ENCODE measurements at regions not wholly inside any gene's neighbourhood (a gene's known extent, or its start where the extent isn't known, plus 50 kb on each side); places are given as distances from the start of the nearest gene placed in this dataset.
"Not testable (repeated sequence)": the region's sequence is repeated elsewhere in the genome, so short reads cannot be mapped to it uniquely, and the experiment has no call there.

DNA sequence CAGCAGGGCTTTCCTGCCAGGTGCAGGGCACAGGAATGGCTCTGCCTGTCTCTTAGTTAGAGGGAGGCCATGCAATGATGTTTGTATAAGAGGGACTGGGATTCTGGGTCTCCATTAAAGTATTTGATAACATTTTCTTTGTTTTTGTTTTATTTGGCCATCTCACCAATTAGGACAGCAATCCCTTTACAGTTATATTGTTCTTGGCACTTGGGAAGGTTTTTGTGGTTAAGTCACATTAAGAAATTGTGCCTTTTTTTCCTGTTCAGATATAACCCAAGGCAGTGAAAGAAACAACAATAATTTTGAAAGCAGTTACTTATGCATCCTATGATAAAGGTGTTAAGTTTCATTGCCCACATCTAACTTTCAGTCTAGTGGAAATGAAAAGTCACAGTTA, 237.4 kb upstream of the PRSS58 start:
- DNase-seq = not testable (repeated sequence)

DNA sequence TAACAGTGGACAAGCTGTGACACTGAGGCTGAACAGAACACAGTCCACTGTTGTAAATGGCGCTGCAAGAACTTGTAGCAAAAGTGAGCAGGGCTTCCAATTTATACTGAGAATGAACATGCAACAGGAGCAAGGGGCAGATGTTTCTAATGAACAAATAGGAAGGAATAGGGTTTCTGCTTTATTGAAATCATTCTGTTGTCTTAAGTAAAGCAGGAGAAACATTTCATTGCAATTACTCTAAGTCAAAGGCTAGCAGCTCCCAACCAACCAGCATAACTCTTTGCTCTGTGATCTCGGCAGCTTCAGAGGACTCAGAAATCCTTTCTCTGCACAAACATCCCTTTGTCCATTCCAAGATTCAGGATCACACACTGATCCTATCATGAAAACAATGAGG, 236.2 kb upstream of the PRSS58 start:
- no peak for DNase-seq

DNA sequence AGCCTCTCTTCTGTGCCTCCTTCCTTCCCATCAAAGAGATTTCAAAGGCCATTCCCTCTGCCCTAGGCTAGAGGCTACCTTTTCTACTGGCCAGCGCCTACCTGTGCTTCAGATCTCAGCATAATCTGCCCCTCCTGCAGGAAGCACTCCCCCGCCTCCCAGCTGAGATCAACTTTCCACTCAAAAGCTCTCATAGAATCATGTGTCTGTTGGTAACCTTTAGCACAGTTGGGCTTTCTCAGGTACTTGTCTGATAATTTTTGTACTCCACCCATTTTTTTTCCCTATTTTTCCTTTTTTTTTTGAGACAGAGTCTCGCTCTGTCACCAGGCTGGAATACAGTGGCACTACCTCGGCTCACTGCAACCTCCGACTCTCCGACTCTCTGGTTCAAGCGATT, 231.0 kb upstream of the PRSS58 start:
- DNase-seq = no peak

DNA sequence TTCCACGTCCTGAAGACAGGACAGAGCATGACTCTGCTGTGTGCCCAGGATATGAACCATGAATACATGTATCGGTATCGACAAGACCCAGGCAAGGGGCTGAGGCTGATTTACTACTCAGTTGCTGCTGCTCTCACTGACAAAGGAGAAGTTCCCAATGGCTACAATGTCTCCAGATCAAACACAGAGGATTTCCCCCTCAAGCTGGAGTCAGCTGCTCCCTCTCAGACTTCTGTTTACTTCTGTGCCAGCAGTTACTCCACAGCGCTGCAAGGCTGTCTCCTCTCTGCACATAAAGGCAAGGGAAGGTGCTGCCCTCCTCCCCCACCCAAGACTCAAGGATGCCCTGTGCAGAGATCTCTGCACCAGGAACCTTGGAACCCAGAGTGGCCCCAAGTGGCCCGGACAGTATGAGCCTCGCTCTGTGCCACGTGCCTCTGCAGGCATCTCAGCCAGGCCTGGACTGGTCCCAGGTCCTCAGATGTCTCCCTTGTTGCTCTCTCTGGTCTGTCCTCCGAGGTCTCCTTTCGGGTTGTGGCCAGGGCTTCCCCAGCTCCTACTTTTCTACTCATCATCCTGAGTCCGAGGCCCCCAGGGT, 230.3 kb upstream of the PRSS58 start:
- no peak for DNase-seq

DNA sequence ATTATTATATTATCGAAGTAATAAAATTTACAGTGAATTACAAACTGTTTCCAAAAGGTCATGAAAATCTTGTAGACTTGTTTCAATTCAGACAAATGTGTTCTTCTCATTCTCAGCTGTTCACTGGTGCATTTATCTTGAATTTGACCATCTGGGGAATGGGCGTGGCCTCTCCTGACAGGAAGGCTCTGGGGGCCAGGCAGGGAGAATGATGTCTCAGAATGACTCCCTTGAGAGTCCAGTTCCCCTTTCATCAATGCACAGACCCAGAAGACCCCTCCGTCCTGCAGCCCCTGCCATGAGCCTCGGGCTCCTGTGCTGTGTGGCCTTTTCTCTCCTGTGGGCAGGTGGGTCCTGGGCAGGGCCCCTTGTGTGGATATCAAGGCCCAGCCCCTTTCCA, 229.7 kb upstream of the PRSS58 start:
- not testable (repeated sequence) for DNase-seq

DNA sequence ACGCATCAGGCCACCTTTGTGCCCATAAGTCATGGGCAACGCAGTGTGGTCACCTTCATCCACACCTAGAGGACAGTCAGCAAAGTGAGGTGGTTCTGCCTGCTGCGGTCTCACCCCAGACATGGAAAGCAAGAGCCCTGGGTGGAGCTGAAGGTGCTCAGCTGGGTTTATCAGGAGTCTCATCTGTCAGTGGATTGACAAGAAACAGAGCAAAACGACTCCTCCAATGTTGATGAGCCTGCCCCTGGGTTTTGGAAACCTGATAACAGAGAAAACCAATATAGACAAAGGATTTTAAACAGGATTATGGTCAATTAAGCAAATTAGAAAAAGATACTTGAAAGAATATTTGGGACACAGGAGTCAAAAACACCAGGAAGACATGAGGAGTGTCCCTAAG, 229.3 kb upstream of the PRSS58 start:
- DNase-seq = no peak

DNA sequence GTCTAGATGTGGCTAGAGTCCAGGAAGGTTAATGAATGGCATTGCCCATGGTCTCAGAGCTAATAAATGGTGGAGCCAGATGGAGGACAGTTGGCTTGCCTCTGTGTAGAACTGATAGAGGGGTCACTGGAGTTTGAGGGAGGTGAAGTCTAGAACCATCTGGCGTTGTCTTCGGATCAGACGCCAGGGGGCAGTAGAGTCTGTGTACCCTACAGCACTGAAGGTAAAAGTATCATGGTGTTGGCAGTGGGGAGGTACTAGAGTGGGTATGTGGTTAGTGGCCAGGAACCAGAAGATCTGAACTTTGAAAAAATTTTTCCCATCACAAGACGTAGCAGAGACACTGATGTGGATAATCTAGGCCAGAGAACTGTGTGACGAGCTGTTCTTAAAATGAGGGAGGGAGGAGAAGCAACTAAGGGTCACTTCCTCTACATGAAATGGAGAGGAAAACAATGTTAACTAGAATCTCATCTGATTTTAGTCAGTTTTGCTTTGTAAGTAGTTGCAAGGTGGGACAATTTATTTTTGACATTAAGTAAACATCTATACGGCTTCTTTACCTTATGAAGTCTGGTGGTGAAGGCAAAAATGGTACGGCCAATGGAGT, 227.9 kb upstream of the PRSS58 start:
- no peak for DNase-seq

DNA sequence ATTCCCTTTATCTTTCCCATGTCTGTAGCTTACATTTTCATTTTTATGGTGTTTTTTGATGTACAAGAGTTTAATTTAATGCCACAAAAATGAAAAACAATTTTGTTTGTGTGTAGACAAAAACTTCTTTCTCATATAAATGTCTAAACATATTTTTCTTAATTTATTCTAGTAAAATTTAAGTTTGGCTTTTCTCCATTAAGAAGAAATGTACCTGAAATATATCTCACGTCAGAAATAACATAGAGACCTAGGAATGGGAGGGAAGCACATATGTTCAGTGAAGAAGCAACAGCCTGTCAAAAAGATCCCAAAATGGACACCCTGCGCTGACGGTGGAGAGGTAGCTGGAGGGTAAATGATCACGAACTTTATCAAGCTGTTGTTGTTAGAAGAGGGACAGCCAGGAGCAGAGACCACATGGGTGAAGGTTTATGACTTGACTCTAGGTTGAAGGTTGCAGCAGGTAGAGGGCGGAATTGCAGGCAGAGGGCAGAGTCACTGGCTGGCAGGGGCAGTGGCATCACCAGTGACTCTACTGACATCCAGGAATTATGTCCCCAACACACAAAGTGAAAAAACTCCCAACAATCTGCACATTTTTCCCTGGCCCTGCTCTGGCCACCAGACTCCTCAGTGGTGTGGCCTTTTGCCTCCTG, 225.9 kb upstream of the PRSS58 start:
- DNase-seq = no peak

DNA sequence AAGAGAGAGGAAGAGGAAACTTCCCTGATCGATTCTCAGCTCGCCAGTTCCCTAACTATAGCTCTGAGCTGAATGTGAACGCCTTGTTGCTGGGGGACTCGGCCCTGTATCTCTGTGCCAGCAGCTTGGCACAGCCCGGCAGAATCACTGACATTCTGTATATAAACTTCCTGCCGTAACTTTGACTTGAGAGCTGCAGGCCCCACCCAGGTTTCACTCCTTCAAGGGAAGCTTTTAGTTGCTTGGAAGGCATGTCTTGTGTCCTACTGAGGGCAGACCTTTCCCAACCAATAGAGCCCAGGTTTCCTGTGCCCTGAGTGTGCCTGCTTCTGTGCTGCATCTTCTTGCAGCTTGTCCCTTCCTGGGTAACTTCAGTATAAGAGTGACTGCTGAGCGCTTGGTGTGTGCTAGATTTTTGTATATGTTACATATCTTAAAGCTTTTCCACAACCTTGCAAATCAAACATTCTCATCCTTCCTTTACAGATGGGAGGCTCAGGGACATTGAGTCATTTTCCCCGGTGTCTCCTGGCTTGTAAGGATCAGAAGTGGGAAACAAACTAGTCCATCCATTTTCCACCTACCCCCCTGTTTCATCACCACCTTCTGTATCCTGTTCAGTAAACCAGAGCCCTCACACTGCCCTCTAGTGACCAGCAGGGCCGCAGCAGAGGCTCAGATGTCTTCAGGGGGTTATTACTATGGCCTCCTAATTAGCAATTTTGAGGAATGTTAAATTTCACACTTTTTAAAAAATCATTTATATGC, 225.2 kb upstream of the PRSS58 start:
- DNase-seq = peak in 1 of 2 experiments; percentile 24

DNA sequence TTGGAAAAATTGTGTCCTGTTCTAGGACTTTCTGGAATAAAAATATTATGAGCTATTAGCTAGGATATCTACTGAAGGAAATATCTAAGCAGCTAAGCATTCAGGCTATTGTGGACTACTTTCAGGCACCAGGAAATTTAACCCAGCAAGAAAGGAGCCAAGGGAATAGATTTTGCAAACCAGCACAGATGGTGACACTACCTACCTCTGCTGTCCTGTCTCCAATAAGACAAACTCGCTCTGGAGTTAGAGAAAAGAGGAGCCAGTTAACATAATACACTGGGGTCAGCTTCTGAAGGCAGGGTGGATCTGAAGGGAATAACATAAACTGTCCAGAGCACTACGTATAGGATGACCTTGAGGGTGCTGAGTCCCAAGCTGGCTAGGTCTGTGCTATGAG, 223.7 kb upstream of the PRSS58 start:
- no peak for DNase-seq

DNA sequence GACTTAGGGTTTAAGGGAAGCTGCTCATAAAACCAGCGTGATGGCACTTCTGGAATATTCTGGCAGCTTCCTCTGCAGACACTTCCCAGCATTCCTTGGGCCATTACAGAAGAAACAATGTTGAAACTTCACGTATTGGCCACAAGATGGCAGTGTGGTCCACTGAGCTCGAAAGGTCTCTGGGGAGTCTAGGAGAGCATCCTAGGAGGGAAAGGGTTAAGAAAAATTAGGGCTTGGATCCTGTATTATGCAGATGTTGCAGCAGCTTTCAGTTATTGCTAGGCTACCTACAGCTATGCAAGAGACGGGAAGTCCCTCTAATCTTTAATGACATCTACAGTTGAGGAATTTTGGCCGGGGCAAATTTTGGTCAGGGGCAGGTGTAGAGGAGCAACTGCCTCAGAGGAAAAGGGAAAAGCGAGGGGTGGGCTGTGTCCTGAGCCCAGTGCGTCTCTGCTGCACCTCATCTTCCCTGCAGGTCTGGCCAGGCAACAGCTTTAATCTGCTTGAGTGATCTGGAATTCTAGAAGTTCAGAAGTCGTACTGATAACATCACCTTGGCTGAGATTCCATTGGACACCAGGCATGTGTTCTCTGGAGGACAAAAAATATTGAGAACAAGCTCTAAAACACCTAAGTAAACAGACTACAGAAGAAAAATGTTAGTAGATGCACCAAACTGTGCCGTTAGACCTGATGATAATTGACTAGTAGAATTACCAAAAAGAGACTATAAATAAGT, 220.8 kb upstream of the PRSS58 start:
- peak in 1 of 2 experiments; percentile 44 for DNase-seq

DNA sequence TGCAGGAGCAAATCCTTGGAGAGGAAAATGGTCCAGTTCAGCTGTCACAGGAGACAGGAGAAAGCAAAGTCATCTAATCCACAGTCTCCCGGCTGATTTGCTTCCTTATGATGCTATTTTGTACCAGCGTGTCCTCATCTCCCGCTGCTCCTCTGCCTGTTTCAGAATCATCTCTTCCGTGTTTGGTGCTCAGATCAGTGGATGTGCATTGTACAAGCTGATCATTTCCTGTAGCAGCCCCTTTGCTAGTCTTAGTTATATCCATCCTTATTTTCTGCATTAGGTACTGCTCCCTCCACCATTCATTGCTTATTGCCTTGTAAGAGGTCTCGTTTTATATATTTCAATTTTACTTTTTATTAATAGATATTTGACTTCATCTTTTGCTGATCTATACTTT, 219.9 kb upstream of the PRSS58 start:
- DNase-seq = not testable (repeated sequence)

DNA sequence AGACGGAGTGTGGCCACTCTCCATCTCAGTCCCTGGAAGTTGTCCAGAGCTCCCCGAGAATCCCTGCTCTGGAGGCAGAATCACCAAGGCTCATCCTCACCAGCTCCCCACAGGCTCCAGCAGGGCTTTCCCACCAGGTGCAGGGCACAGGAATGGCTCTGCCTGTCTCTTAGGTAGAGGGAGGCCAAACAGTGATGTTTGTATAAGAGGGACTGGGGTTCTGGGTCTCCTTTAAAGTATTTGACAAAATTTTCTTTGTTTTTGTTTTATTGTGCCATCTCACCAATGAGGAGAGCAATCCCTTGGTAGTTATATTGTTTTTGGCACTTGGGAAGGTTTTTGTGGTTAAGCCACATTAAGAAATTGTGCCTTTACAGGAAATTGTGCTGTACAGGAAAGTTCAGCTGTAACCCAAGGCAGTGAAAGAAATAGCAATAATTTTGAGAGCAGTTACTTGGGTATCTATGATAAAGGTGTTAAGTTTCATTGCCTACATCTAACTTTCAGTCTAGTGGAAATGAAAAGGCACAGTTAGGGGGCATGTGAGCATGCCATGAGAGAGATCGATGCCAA, 219.3 kb upstream of the PRSS58 start:
- no peak for DNase-seq

DNA sequence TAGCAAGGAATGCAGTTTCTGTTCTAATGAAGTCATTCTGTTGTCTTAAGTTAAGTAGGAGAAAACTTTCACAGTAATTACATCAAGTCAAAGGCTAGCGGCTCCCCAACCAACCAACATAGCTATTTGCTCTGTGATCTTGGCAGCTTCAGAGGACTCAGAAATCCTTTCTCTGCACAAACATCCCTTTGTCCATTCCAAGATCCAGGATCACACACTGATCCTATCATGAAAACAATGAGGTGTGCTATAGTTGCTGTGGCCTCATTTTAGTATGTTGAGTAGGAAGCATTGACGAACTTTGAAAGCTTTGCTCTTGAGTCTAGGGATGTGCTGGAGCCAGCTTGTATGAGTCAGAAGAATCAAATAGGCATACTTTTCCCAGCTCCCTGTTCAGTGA, 218.2 kb upstream of the PRSS58 start:
- DNase-seq = no peak

DNA sequence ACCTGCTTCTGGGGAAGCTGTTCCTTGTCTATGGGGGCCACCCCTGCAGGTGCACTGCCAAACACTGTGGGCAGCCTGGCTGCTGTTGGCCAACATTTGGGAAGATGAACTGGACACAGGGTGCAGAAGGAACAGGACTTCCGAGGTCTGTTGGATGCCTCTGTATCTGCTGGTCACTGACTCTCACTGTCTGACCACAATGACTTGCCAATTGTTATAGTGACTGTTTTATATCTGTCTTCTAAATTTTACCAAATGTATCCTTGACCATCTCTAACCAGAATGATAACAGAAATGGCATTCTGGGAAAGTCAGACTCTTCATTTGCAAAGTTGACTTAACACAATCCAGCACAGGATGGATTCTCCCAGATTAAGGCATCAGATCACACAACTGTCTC, 214.0 kb upstream of the PRSS58 start:
- no peak for DNase-seq

DNA sequence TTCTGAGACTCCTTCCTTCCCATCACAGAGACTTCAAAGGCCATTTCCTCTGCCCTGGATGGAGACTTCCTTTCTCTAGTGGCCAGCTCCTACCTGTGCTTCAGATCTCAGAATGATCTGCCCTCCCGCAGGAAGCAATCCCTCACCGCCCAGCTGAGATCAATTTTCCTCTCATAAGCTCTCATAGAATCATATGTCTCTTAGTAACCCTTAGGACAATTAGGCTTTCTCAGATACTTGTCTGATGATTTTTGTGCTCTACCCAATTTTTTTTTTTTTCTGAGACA, 212.6 kb upstream of the PRSS58 start:
- DNase-seq = no peak

DNA sequence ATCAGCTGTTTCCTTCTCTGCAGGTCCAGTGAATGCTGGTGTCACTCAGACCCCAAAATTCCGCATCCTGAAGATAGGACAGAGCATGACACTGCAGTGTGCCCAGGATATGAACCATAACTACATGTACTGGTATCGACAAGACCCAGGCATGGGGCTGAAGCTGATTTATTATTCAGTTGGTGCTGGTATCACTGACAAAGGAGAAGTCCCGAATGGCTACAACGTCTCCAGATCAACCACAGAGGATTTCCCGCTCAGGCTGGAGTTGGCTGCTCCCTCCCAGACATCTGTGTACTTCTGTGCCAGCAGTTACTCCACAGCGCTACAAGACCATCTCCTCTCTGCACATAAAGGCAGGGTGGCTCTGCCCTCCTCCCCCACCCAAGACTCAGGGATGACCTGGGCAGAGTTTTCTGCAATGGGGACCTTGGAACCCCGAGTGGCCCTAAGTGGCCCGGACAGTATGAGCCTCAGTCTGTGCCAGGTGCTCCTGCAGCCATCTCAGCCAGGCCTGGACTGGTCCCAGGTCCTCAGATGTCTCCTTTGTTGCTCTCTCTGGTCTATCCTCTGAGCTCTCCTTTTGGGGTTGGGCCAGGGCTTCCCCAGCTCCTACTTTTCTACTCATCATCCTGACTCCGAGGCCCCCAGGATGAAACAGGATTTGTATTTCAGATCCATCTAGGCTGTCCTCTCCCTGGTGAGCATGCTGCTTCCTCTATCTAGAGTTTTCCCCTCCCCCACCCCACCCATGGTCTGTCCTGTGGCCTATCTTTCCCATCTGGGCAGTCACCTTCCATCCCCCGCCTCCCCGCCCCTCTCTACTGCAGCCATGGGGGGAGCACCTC, 212.1 kb upstream of the PRSS58 start:
- no peak for DNase-seq

DNA sequence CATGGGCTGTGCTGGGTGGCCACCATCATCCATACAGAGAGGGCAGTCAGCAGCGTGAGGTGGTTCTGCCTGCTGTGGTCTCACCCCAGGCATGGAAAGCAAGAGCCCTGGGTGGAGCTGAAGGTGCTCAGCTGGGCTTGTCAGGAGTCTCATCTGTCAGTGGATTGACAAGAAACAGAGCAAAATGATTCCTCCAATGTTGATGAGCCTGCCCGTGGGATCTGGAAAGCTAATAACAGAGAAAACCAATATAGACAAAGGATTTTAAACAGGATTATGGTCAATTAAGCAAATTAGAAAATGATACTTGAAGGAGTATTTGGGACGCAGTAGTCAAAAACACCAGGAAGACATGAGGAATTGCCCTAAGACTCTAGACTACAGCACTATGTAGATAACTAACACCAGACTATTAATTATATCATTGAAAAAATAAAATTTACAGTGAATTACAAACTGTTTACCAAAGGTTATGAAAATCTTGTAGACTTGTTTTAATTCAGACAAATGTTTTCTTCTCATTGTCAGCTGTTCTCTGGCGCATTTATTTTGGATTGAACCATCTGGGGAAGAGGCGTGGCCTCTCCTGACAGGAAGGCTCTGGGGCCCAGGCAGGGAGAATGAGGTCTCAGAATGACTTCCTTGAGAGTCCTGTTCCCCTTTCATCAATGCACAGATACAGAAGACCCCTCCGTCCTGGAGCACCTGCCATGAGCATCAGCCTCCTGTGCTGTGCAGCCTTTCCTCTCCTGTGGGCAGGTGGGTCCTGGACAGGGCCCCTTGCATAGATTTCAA, 211.2 kb upstream of the PRSS58 start:
- DNase-seq = no peak

DNA sequence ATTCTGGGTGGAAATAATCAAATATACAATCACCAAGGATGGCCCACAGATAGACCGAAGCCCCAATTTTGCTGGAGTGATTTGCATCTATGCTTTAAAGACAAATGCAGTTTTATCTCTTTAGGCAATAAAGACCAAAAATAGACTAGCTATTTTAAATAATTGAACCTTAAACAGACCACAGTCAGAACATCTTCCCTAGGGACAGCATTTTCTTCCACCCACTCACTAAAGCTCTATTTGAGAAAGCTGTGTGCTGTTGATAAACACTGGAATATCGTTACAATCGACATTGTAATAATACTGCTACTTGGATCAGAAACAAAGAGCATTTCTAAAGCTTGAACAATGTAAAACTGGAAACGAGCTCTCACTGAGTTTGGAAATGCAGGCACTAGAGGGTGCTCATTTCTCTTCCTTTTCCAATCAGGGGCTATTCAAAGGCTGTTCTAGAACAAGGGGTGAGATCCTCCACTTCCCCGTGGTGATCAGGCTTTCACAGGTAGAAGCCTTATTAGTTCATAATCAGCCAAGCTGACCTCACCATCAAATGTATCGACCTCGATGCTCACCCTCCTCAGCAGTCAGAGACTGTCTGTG, 209.3 kb upstream of the PRSS58 start:
- DNase-seq = not testable (repeated sequence)

DNA sequence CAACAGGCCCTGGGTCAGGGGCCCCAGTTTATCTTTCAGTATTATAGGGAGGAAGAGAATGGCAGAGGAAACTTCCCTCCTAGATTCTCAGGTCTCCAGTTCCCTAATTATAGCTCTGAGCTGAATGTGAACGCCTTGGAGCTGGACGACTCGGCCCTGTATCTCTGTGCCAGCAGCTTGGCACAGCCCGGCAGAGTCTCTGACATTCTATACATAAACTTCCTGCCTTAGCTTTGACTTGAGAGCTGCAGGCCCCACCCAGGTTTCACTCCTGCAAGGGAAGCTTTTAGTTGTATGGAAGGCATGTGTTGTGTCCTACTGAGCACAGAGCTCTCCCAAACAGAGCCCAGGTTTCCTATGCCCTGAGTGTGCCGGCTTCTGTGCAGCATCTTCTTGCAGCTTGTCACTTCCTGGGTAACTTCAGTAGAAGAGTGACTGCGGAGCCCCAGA, 205.6 kb upstream of the PRSS58 start:
- DNase-seq = no peak

DNA sequence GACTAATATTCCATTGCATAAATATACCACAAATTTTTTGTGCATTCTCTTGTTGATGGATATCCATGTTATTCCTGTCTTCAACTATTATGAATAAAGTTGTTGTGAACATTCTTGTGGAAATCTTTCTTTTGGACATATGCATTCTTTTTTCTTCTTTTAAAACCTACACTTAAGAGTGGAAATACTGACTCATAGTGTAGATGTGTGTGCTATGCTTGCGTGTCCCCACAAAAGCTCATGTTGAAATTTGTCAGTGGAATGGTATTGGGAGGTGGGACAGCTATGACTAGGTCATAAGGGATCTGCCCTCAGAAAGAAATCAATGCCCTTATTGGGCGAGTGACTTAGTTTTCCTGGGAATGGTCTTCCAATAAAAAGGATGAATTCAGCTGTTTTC, 203.6 kb upstream of the PRSS58 start:
- DNase-seq = no peak

All from NCI-H446 (cell line).